ENCODE measurements at regions not wholly inside any gene's neighbourhood (a gene's known extent, or its start where the extent isn't known, plus 50 kb on each side); places are given as distances from the start of the nearest gene placed in this dataset.

DNA sequence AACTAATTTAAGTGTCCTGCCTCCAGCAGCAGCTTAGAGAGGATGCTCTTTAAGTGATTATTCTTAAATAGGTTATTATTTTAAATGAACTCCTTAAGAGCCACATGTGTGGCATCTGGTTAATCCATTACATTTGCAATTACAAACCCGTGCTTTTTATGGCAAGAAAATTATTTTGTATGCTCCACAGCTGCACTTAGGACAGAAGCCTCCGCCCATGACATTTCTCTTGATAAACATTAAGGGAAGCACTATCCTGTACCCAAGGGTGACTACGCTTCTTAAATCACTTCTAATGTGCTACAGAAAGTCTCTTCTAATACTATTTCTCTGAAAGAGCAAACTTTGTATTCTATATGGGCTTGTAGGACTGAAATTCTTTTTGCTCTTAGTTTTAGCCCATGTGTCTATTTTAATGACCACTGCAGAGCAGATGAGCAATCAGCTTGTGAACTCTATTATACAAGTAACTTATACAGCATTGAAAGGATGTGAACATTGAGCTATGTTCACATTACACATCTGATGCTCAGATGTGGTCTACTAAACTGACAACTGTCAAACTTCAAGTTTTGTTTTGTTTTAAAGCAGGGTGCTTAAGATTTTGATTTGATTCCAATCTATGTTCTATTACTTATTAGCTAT lies 223.4 kb downstream of the COX7C start:
- H3K9me3 Mint-ChIP-seq: peaks cover 3% of the 10 kb centered on the region
- no peaks in the 10 kb centered on the region for H3K36me3 Mint-ChIP-seq
- CTCF ChIA-PET: interaction anchor here (0.8 to 1.2 kb wide), 2 partner anchors 39 to 127 kb away, joined by 3 read pairs; no protein-coding TSS in a partner anchor
- TF ChIP-seq MXD4 (CRISPR knock-in tag; IDR thresholded peaks at IDR 0.05; ENCODE audit: borderline replicate concordance): no peak
- no peak for TF ChIP-seq ZNF317 (CRISPR knock-in tag; IDR thresholded peaks at IDR 0.05; ENCODE audit: borderline replicate concordance, low read depth)
- TF ChIP-seq EMX1 (CRISPR knock-in tag; IDR thresholded peaks at IDR 0.05): no peak
- no peak for TF ChIP-seq JAZF1 (CRISPR knock-in tag; IDR thresholded peaks at IDR 0.05)
- TF ChIP-seq HMGA2 (CRISPR knock-in tag; IDR thresholded peaks at IDR 0.05): no peak
- no peak for TF ChIP-seq NFYB (CRISPR knock-in tag; conservative IDR thresholded peaks at IDR 0.05; ENCODE audit: low read depth)
- TF ChIP-seq NFE2L1 (CRISPR knock-in tag; IDR thresholded peaks at IDR 0.05): no peak
- no peak for TF ChIP-seq RORB (CRISPR knock-in tag; IDR thresholded peaks at IDR 0.05)
- TF ChIP-seq, protein P1, sequence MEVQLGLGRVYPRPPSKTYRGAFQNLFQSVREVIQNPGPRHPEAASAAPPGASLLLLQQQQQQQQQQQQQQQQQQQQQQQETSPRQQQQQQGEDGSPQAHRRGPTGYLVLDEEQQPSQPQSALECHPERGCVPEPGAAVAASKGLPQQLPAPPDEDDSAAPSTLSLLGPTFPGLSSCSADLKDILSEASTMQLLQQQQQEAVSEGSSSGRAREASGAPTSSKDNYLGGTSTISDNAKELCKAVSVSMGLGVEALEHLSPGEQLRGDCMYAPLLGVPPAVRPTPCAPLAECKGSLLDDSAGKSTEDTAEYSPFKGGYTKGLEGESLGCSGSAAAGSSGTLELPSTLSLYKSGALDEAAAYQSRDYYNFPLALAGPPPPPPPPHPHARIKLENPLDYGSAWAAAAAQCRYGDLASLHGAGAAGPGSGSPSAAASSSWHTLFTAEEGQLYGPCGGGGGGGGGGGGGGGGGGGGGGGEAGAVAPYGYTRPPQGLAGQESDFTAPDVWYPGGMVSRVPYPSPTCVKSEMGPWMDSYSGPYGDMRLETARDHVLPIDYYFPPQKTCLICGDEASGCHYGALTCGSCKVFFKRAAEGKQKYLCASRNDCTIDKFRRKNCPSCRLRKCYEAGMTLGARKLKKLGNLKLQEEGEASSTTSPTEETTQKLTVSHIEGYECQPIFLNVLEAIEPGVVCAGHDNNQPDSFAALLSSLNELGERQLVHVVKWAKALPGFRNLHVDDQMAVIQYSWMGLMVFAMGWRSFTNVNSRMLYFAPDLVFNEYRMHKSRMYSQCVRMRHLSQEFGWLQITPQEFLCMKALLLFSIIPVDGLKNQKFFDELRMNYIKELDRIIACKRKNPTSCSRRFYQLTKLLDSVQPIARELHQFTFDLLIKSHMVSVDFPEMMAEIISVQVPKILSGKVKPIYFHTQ (CRISPR knock-in tag; IDR thresholded peaks at IDR 0.05): no peak
- TF ChIP-seq TCF7 (CRISPR knock-in tag; IDR thresholded peaks at IDR 0.05; ENCODE audit: low read depth): no peak
- no peak for TF ChIP-seq NR1H2 (CRISPR knock-in tag; IDR thresholded peaks at IDR 0.05)
- TF ChIP-seq, protein P2, sequence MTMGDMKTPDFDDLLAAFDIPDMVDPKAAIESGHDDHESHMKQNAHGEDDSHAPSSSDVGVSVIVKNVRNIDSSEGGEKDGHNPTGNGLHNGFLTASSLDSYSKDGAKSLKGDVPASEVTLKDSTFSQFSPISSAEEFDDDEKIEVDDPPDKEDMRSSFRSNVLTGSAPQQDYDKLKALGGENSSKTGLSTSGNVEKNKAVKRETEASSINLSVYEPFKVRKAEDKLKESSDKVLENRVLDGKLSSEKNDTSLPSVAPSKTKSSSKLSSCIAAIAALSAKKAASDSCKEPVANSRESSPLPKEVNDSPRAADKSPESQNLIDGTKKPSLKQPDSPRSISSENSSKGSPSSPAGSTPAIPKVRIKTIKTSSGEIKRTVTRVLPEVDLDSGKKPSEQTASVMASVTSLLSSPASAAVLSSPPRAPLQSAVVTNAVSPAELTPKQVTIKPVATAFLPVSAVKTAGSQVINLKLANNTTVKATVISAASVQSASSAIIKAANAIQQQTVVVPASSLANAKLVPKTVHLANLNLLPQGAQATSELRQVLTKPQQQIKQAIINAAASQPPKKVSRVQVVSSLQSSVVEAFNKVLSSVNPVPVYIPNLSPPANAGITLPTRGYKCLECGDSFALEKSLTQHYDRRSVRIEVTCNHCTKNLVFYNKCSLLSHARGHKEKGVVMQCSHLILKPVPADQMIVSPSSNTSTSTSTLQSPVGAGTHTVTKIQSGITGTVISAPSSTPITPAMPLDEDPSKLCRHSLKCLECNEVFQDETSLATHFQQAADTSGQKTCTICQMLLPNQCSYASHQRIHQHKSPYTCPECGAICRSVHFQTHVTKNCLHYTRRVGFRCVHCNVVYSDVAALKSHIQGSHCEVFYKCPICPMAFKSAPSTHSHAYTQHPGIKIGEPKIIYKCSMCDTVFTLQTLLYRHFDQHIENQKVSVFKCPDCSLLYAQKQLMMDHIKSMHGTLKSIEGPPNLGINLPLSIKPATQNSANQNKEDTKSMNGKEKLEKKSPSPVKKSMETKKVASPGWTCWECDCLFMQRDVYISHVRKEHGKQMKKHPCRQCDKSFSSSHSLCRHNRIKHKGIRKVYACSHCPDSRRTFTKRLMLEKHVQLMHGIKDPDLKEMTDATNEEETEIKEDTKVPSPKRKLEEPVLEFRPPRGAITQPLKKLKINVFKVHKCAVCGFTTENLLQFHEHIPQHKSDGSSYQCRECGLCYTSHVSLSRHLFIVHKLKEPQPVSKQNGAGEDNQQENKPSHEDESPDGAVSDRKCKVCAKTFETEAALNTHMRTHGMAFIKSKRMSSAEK (CRISPR knock-in tag; IDR thresholded peaks at IDR 0.05; ENCODE audit: borderline replicate concordance): no peak
- no peak for TF ChIP-seq JUN (CRISPR knock-in tag; IDR thresholded peaks at IDR 0.05)
- no peak for TF ChIP-seq CREB1 (CRISPR knock-in tag; IDR thresholded peaks at IDR 0.05)
- H3K27ac Mint-ChIP-seq: no peak overlapping the region
- POLR2A ChIA-PET: no interaction called here
- H3K4me1 Mint-ChIP-seq: peaks cover 2% of the 10 kb centered on the region; the same call in 1 of the 2 replicates
- H3K27me3 Mint-ChIP-seq (ENCODE audit: low read depth): no peaks in the 10 kb centered on the region
- no peak overlapping the region for H3K4me3 Mint-ChIP-seq
- no peak for ATAC-seq
- DNase-seq (ENCODE audit: low spot score): no peak

DNA sequence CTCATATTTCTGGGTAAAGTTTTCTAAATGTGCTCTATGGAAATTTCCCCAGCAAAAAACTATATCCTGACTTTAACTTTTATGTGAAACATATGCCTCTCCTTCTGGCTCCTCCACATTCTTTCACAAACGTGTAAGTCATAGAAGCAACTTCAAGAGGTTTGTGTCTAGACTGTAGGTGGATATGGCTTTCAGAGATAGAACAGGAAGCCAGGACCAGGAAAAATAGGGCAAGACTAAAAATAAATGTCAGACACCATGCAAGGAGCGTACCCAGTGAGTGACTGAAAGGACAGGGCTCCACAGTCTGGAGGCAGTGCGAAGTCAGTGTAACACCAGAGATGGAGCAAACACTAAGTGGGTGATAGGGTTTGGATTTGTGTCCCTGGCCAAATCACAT lies 240.7 kb downstream of the COX7C start:
- no peak overlapping the region for H3K4me3 Mint-ChIP-seq
- no peaks in the 10 kb centered on the region for H3K27me3 Mint-ChIP-seq (ENCODE audit: low read depth)
- ATAC-seq (no peak), DNase-seq (ENCODE audit: low spot score) (no peak)
- ChIA-PET CTCF (no interaction called here), POLR2A (no interaction called here)
- TF ChIP-seq CBFB (CRISPR knock-in tag; IDR thresholded peaks at IDR 0.05; ENCODE audit: low read depth) (no peak), ESRRA (CRISPR knock-in tag; IDR thresholded peaks at IDR 0.05; ENCODE audit: borderline replicate concordance) (no peak), ZNF263 (CRISPR knock-in tag; IDR thresholded peaks at IDR 0.05; ENCODE audit: low read depth) (no peak), ETV6 (CRISPR knock-in tag; IDR thresholded peaks at IDR 0.05) (no peak), ZNF219 (CRISPR knock-in tag; IDR thresholded peaks at IDR 0.05; ENCODE audit: borderline replicate concordance) (no peak), ZNF671 (CRISPR knock-in tag; IDR thresholded peaks at IDR 0.05) (no peak)
- no peak overlapping the region for H3K27ac Mint-ChIP-seq
- H3K9me3 Mint-ChIP-seq: no peaks in the 10 kb centered on the region
- no peaks in the 10 kb centered on the region for H3K36me3 Mint-ChIP-seq
- H3K4me1 Mint-ChIP-seq: peaks cover 6% of the 10 kb centered on the region
